GM10248 (cell line): ENCODE measurements at regions not wholly inside any gene's neighbourhood (a gene's known extent, or its start where the extent isn't known, plus 50 kb on each side); places are given as distances from the start of the nearest gene placed in this dataset.
"Not testable (repeated sequence)": the region's sequence is repeated elsewhere in the genome, so short reads cannot be mapped to it uniquely, and the experiment has no call there.

ENCODE experiments used
- CTCF ChIA-PET: fragments of 300-600 bp; sonication (Branson Sonifier 250); formaldehyde crosslinking; extraction: SDS; loops from one replicate; lab custom pipeline; 2021; ENCODE audit warnings: antibody characterized with exemption; lab: Yijun Ruan, JAX
- POLR2A ChIA-PET: fragments of 350-650 bp; sonication (Branson Sonifier 250); formaldehyde crosslinking; extraction: SDS; loops from one replicate; lab custom pipeline; 2020; ENCODE audit warnings: antibody characterized with exemption; lab: Yijun Ruan, JAX
- DNase-seq: peaks from one replicate; pipeline ENCODE4 v3.0.0; 2012; ENCODE audit errors: extremely low spot score
- TF ChIP-seq, protein P1 (sequence below): IDR thresholded peaks from 2 replicates; pipeline ENCODE4 v1.5.1; 2012; ENCODE audit warnings: mild to moderate bottlenecking, low read depth; ENCODE audit errors: extremely low read depth, missing control alignments, control extremely low read depth

DNA sequence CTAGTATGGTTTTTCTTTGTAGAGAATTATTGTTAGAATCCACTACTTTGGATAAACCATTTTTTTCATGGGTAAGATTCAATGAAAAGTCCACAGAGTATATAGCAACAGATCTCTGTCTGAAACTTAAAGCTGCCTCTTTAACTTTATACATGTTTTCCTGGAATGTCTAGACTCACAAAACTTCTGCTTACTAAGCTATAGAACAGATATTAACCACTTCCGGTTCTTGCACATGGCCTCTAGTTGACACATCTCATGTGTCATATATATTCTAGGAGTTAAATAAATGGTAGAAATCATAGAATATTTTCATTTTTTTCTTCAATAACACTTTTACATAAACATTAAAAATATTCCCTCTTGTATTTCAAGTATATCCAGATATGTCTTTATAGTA lies 1693.9 kb downstream of the SI start:
- ChIA-PET CTCF (no interaction called here), POLR2A (no interaction called here)
- DNase-seq = no peak

DNA sequence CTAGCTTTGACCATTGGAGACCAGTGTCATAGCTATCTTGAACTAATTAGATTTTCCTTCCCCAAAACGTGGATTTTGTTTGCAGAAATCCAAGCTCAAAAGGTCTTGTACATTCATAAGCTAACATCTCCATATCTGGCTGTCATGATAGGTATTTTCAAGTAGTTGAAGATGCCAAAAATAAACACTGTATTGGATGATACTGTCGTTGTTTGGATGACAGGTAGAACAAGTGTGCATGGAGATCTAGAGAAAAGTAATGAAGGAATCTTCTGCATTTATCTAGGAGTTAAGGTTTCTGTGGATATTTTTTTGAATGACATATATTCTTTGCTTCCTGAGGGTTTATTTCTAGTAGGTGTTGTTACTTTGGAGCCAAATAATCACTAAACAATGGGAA lies 1696.1 kb downstream of the SI start:
- TF ChIP-seq, protein P1, sequence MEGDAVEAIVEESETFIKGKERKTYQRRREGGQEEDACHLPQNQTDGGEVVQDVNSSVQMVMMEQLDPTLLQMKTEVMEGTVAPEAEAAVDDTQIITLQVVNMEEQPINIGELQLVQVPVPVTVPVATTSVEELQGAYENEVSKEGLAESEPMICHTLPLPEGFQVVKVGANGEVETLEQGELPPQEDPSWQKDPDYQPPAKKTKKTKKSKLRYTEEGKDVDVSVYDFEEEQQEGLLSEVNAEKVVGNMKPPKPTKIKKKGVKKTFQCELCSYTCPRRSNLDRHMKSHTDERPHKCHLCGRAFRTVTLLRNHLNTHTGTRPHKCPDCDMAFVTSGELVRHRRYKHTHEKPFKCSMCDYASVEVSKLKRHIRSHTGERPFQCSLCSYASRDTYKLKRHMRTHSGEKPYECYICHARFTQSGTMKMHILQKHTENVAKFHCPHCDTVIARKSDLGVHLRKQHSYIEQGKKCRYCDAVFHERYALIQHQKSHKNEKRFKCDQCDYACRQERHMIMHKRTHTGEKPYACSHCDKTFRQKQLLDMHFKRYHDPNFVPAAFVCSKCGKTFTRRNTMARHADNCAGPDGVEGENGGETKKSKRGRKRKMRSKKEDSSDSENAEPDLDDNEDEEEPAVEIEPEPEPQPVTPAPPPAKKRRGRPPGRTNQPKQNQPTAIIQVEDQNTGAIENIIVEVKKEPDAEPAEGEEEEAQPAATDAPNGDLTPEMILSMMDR = no peak
- CTCF ChIA-PET = no interaction called here
- POLR2A ChIA-PET = no interaction called here
- DNase-seq = no peak

More for the DNA sequence above, 1693.9 kb downstream of the SI start:
- TF ChIP-seq, protein P1 = no peak

DNA sequence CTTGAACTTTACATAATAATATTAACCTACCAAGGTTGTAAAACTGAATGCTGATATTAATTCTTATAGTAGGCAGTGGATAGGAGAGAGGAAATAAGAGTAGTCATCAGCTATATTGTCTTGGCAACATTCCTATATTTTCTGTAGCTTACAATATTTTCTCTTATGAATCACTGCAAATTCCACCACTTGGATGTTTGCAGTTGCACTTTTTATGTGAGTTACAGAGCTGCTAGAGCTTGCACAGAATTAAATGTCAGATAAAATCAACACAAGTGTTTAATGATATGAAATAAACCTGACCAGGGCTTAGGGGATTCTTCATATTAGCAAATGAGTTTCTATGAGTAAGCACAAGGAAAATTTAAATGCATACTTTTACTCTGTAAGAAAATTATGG lies 1710.1 kb downstream of the SI start:
- no peak for DNase-seq
- ChIA-PET CTCF (no interaction called here), POLR2A (no interaction called here)
- TF ChIP-seq, protein P1 = no peak

DNA sequence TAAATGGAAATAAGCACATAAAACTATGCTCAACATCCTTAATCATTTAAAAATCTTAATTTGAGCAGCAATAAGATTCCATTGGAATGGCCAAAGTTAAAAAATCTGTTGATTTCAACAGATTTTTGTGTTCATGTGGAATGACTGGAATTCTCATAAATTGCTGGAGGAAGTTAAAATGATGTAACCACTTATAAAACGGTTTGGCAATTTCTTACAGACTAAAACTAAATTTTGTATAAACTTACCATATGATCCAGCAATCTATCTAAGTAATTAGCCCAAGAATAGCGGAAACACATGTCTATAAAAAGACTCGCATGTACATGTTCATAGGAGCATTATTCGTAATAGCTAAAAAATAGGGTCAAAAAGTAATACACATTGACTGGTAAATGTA lies 1713.6 kb downstream of the SI start:
- POLR2A ChIA-PET = no interaction called here
- CTCF ChIA-PET = interaction anchor here (0.7 kb wide), 1 partner anchor 29 kb away, joined by 3 read pairs; no protein-coding TSS in a partner anchor
- no peak for DNase-seq
- TF ChIP-seq, protein P1 = no peak

DNA sequence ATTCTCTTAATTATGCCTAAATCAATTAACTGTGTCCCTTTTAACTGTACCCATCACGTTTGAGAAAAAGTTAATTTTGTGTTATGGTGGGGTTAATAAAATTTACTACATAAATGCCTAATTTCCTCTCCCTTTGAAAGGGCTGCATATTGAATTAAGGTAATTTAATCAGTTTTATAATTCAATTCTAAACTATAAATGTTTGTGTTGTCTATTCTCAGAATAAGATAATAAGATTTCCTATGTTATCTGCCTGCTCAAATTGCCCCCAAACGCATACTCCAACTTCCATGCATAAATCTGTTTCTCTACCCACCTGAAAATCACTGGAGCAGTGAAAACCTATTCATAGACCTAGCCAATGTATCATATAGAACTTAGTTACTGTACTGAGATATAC lies 1716.1 kb downstream of the SI start:
- TF ChIP-seq, protein P1 = no peak
- ChIA-PET CTCF (no interaction called here), POLR2A (no interaction called here)
- no peak for DNase-seq

DNA sequence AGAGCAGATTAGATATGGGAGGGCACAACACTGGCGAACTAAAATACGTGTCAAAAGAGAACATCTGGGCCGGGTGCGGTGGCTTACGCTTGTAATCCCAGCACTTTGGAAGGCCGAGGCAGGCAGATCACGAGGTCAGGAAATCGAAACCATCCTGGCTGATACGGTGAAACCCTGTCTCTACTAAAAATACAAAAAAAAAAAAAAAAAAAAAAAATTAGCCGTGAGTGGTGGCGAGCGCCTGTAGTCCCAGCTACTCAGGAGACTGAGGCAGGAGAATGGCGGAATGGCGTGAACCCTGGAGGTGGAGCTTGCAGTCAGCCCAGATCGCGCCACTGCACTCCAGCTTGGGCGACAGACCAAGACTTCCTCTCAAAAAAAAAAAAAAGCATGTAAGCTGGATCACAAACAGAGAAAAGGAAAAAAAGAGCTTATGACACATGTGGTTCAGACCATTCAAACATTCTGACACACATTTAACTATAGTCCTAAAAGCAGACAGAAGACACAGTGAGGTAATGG lies 1716.9 kb downstream of the SI start:
- POLR2A ChIA-PET, CTCF ChIA-PET, DNase-seq: not testable (repeated sequence)

DNA sequence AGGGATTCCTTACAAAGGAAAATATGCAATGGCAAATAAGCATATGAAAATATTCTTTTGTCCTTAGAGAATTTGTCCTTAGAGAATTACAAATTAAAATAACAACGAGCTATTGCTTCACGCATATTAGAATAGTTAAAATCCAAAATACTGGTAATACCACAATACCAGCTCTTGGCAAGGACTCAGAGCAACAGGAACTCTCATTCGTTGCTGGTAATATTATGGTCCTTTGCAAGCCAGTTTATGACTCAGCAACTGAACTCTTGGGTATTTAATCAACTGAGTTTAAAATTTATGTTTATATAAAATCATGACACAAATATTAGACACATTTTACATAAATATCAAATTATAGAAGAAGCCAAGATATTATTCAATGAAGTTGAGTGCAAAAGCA lies 1730.4 kb downstream of the SI start:
- no peak for DNase-seq
- ChIA-PET CTCF (no interaction called here), POLR2A (no interaction called here)
- TF ChIP-seq, protein P1 = no peak
